Epithelial cell of proximal tubule (primary cell): ENCODE measurements at regions not wholly inside any gene's neighbourhood (a gene's known extent, or its start where the extent isn't known, plus 50 kb on each side); places are given as distances from the start of the nearest gene placed in this dataset.

ENCODE experiments used
- DNase-seq: peaks from one replicate; pipeline ENCODE4 v3.0.0-alpha.2; 2011; ENCODE audit warnings: low read depth
- H3K4me3 ChIP-seq: 2 replicates; pipeline ENCODE4 v1.5.1; 2011; ENCODE audit warnings: low read depth, mild to moderate bottlenecking, low read length
- CTCF ChIP-seq: conservative IDR thresholded peaks from 2 replicates; pipeline ENCODE4 v1.5.1; 2012; ENCODE audit warnings: low read depth, mild to moderate bottlenecking, low read length

GRCh38 chr2:150944315-150944714 lies 317.3 kb downstream of the RBM43 start:
- DNase-seq: no peak
- no peak overlapping the region for H3K4me3 ChIP-seq
- no peak for TF ChIP-seq CTCF

GRCh38 chr2:150939087-150939486 lies 322.6 kb downstream of the RBM43 start:
- TF ChIP-seq CTCF: no peak
- no peak for DNase-seq
- no peak overlapping the region for H3K4me3 ChIP-seq

GRCh38 chr2:150938527-150938926 lies 323.1 kb downstream of the RBM43 start:
- no peak for DNase-seq
- no peak for TF ChIP-seq CTCF

GRCh38 chr2:150937030-150937429 lies 324.6 kb downstream of the RBM43 start:
- DNase-seq: no peak
- TF ChIP-seq CTCF: no peak
- no peak overlapping the region for H3K4me3 ChIP-seq

More at GRCh38 chr2:150938527-150938926, 323.1 kb downstream of the RBM43 start:
- H3K4me3 ChIP-seq: no peak overlapping the region

GRCh38 chr2:150931451-150931850 lies 330.2 kb downstream of the RBM43 start:
- TF ChIP-seq CTCF: no peak
- DNase-seq: no peak
- no peak overlapping the region for H3K4me3 ChIP-seq

- no peak for DNase-seq
- TF ChIP-seq CTCF: no peak
- H3K4me3 ChIP-seq: no peak overlapping the region
Observed at GRCh38 chr2:150925611-150926010, 336.1 kb downstream of the RBM43 start.

GRCh38 chr2:150924878-150925277 lies 336.8 kb downstream of the RBM43 start:
- H3K4me3 ChIP-seq: no peak overlapping the region
- TF ChIP-seq CTCF: no peak
- no peak for DNase-seq
